ENCODE measurements at regions not wholly inside any gene's neighbourhood (a gene's known extent, or its start where the extent isn't known, plus 50 kb on each side); places are given as distances from the start of the nearest gene placed in this dataset.

DNA sequence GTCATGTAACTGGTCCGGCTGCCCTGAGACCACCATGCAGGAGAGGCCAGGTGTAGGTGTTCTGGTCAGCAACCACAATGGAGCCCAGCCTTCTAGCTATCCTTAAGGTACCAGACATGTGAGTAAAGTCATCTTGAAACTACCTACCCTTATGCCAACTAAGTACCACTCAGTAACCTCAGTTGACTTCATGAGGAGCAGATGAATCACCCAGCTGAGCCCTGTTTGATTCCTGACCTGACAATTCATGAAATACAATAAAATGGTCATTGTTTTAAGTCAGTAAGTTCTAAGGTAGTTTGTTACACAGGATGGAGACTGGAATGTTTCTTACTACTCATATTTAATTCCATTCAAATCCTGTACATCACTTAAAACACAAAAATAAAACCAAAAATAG is 113.1 kb upstream of the LMO4 start:
- no peak for DNase-seq (ENCODE audit: low read depth, low spot score)

DNA sequence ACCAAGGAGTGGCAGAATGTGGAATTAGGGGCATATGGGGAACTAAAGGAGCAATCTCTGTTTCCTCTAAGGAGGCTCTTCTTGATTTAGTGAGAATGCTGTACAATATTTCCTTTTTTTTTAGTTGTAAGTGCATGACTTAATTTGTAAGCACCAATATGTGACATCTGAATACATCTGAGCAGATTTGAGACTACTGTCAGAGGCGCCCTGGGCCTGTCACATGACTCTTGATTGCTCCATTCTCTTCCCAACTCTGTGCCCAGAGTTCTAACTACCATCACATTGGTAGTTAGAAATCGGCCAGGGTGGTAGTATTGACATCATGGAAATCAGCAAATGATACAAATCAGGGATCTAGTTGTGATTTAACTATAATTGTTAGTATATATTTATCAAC is 110.1 kb upstream of the LMO4 start:
- no peak for DNase-seq (ENCODE audit: low read depth, low spot score)
- H3K4me3 ChIP-seq (ENCODE audit: low read length) = no peak overlapping the region

More for the DNA sequence above, 113.1 kb upstream of the LMO4 start:
- H3K4me3 ChIP-seq (ENCODE audit: low read length) = no peak overlapping the region

- no peak overlapping the region for H3K4me3 ChIP-seq (ENCODE audit: low read length)
- DNase-seq (ENCODE audit: low read depth, low spot score) = no peak
Measured at GRCh38 chr1:87219141-87219540, 109.5 kb upstream of the LMO4 start.

GRCh38 chr1:87219626-87220025 is 109.1 kb upstream of the LMO4 start:
- DNase-seq (ENCODE audit: low read depth, low spot score) = no peak
- H3K4me3 ChIP-seq (ENCODE audit: low read length) = no peak overlapping the region

GRCh38 chr1:87220993-87221392 is 107.7 kb upstream of the LMO4 start:
- no peak overlapping the region for H3K4me3 ChIP-seq (ENCODE audit: low read length)
- no peak for DNase-seq (ENCODE audit: low read depth, low spot score)

DNA sequence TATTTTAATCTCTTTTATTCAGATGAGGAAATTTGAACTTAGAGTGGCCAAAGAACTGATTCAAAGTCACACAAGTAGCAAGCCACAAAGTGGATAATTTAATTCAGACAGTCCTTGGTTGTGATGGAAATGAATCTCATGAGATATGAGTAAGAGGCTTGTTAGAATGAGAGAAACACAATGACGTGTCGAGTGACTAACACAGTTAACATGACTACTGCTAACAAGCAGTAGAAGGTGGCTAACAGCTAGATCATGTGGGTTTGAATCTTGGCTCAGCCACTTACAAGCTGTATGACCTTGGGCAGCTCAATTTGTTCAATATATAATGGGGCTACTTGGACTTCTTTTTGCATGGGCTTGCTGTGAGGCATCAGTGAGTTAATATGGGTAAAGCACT is 104.5 kb upstream of the LMO4 start:
- H3K4me3 ChIP-seq (ENCODE audit: low read length) = no peak overlapping the region
- DNase-seq (ENCODE audit: low read depth, low spot score) = no peak

- no peak overlapping the region for H3K4me3 ChIP-seq (ENCODE audit: low read length)
- DNase-seq (ENCODE audit: low read depth, low spot score) = no peak
Measured at GRCh38 chr1:87225171-87225570, 103.5 kb upstream of the LMO4 start.

DNA sequence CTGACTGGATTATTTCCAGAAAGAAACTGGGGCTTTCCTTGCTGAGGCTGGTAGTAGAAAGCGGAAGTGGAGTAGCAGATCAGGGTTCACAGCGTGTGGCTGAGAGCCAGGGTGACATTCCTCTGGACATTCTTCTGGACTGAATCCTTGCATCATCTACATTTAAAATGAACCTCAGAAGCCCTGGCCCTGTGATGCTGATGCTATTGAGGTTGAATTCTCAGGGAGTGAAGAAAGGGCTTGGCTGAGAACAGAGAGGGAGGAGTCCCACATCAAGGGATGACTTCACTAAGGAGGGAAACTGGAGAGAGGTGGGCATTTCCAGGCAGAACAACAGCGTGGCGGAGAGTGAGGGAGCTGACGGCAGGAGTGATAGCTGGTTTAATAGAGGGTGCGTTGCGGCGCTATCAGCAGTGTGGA is 102.3 kb upstream of the LMO4 start:
- H3K4me3 ChIP-seq (ENCODE audit: low read length) = no peak overlapping the region
- no peak for DNase-seq (ENCODE audit: low read depth, low spot score)

- DNase-seq (ENCODE audit: low read depth, low spot score) = no peak
- H3K4me3 ChIP-seq (ENCODE audit: low read length) = no peak overlapping the region
Measured at GRCh38 chr1:87227651-87228050, 101.0 kb upstream of the LMO4 start.

DNA sequence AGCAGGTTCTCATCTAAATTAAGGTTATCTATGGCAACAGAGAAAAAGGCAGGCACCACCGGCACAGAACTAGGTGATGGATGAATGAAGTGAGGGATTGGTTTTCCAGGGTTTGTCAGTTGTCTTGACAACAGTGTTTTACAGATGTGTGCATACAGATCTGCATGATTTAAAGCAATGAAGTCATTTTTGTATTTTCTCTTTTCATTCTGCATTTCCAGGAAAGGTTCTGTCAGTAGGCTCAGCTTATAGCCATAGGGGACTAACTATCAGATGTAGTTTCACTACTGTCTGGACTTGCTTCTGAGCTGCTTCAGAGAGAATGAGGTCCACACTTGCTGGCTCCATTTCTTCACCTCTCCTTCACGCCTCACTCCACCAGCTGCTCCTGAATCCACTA is 98.2 kb upstream of the LMO4 start:
- no peak overlapping the region for H3K4me3 ChIP-seq (ENCODE audit: low read length)
- no peak for DNase-seq (ENCODE audit: low read depth, low spot score)

DNA sequence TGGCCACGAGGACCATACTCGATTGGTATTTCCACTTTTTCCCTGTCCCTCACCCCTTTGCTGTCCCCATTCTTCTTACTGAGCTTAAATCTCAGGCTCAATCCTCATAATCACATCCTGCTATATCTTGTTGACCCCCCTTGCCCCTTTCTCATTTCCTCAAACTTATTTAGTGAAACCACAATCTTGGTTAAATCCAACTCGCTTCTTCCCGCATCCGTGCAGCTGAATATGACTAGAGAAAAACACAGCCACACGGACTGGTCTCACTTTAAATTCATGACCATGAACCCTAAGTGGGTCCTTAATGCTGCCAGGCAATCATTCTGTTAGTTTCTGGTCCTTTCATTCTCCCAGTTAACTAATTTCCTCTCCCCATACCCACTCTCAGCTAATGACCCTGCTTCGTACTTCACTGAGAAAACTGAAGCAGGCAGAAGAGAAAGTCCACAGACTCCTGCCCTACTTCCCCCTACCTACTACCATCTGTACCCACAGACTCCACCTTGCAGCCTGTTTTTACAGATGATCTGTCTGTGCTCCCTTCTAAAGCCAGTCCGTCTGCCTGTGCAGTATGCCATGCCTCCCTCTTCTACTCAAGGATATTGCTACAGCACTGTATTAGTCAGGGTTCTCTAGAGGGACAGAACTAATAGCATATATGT is 96.8 kb upstream of the LMO4 start:
- H3K4me3 ChIP-seq (ENCODE audit: low read length) = no peak overlapping the region
- DNase-seq (ENCODE audit: low read depth, low spot score) = no peak

DNA sequence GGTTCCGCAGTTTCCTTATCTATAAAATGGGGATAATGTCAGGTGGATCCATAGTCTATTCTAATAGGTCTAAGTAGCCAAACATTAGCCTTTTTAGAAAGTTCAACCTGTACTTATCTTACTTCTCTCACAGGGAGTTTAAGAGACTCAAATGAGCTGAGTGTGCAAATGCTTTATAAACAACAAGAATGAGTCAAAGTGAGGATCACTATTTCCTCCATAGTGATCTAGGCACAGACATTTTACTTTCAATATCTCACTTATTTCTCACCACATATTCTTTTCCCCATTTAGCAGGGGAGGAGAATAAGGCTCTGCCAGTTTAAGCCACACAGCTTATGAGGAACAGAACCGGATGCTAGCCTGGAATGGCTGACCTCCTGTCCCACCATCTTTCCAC is 92.1 kb upstream of the LMO4 start:
- no peak for DNase-seq (ENCODE audit: low read depth, low spot score)
- H3K4me3 ChIP-seq (ENCODE audit: low read length) = no peak overlapping the region

DNA sequence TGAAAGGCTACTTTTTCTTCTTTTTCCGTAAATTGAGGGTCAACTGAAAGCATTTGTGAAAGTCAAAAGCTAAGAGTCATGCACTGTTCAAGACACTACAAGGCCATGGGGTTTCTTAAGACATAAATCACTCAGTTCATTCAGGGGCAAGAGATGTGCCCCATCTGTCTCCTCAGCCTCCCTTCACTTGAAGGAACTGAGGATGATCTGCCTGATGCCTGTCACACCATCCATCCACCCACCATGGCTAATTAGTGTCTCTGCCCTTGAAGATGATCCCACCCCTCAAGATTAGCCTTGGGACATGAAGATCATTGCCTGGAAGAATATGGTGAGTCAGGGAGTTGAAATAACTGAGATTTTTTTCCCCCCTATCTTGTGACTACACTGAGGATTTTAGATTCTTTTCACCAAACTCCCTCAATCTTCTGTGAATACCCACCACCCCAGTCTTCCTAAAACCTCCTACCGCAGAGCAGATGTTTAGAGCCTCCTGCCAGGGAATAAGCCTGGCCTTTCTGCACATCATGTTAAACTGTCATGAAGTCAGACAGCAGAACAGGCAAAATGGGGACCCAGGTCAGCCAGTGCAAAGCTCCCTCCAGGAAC is 88.6 kb upstream of the LMO4 start:
- H3K4me3 ChIP-seq (ENCODE audit: low read length) = no peak overlapping the region
- no peak for DNase-seq (ENCODE audit: low read depth, low spot score)

DNA sequence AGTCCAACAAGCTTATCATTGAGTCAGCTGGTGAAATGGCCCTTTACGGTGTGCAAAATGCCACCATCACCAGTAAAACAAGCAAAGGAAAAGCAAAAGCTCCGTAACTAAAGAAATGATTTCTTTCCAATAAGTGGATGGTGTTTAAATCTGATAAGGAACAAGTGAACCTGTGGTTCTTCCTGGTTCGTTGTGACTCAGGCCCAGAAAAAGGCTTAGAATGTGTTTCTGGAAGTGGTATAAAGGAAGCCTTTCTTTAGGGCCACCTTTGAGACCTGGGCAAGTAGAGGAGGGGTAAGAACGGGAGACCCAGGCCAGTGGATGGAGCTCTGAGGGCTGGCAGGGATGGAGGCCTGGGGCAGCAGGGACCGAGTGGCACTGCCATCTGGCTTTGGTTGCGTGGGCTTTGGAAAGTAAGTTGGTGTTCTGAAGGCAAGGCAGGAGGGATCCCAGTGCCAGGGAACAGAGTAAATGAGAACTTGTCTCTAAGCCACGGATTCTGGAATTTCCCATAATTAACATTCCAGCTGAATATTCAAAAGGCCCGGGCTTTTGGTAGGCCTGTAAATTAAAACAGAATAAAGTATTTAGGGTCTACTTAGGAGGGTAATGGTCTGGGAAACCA is 87.9 kb upstream of the LMO4 start:
- no peak for DNase-seq (ENCODE audit: low read depth, low spot score)
- H3K4me3 ChIP-seq (ENCODE audit: low read length) = no peak overlapping the region

DNA sequence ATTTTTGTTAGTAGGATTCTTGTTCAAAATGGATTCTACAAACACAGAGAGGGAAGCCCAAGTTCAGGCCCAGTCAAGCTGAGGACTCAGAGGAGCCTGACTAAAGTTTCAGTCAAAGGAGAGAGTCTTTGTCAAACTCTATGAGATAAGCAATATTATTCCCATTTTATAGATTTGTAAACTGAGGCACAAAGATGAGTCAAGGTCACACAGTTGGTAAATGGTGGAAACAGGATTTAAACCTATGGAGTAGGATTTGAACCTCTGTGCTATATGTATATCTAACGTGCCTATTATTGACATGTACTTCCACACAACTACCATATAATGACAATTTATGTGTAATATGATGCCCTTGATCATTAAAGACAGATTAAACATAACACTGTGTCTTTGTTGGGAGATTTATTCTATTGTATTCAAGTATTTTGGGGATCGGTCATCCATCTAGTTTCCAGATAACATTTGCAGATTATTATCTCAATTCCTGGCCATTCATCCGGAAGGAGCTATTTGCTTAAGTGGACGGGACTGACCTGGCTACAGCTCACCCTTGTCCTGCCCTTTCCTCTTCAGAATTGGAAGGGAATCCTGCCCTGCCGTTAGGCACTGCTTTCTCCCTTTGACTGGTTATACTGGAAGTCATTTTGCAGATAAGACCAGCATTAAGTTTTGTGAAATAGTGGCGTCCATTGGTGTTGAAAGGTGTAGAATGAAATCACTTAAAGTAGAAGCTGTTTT is 86.1 kb upstream of the LMO4 start:
- no peak overlapping the region for H3K4me3 ChIP-seq (ENCODE audit: low read length)
- DNase-seq (ENCODE audit: low read depth, low spot score) = no peak

DNA sequence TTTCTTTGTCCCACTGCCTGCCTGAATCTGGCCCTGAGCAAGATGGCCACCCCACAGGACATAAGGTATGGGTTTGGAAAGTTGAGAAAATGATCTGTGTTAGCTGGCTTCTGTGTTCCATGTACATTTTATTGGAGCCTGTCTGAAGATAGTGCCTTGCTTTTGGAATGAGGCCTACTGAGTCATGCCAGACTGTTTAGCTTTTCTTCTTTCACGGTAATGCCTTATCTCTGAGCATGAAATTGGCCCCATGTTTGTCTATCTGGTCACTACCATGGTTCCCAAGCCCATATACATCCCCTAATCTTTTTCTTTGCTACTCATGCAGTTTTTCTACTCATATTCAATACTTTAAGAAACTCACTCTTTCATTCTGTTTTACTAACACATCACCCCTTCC is 85.1 kb upstream of the LMO4 start:
- no peak for DNase-seq (ENCODE audit: low read depth, low spot score)
- no peak overlapping the region for H3K4me3 ChIP-seq (ENCODE audit: low read length)

DNA sequence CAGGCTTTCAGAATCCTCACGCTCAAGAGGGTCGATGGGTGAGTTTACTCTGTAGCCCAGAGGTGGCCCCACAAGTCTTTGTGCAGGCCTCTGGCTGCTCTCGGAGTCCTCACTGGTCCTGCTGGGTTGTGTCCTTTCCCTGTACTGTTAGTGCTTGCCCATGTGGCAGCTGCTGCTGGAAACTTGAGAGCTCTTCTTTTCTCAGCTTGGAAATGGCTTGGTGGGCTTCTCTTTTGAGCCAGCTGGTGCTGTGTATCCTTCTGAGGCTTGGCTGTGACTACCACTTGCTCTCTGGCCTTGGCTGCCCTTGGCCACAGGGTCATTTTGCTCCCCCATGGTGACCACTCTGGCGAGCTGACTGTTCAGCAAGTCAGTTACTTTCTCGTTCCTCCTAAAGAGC is 82.2 kb upstream of the LMO4 start:
- H3K4me3 ChIP-seq (ENCODE audit: low read length) = no peak overlapping the region
- no peak for DNase-seq (ENCODE audit: low read depth, low spot score)

- no peak overlapping the region for H3K4me3 ChIP-seq (ENCODE audit: low read length)
- no peak for DNase-seq (ENCODE audit: low read depth, low spot score)
Measured at GRCh38 chr1:87249803-87250202, 78.9 kb upstream of the LMO4 start.

DNA sequence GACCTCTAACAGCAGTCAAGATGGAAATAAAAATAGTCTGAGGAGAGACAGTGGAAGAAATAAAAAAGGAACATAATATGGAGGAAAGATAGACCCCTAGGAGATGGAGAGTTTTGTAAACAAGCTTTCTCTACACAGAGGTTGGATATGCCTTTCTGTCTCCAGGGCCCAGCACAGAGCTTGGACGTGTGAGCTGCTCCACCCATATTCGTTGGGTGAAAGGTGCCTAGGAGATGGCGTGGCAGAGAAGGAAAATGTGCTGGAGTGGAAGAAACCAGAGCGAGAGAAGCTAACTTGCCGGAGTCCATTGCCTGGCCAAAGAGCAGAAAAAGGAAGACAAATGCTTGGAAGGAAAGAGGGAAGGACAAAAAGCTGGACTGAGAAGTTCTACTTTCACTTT is 78.3 kb upstream of the LMO4 start:
- DNase-seq (ENCODE audit: low read depth, low spot score) = no peak
- H3K4me3 ChIP-seq (ENCODE audit: low read length) = no peak overlapping the region

DNA sequence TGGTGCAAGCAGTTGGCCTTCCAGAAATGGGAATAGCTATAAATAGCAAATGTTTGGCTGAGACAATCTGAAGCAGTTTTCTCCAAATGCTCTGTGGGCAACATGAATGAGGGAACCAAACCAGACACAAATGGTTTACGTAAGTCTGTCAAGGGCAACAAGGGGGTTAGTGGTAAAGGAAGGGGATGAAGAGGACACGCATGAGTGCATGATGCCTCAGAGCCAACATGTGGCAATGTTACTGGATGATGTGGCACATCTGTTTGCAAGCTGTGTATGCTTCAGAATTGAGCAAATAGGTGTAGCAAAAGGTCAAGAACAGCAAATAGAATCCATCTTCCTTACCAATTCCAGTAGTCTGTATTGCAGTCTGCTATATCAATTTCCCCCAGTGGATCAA is 76.3 kb upstream of the LMO4 start:
- no peak overlapping the region for H3K4me3 ChIP-seq (ENCODE audit: low read length)
- no peak for DNase-seq (ENCODE audit: low read depth, low spot score)
